ENCODE measurements at regions not wholly inside any gene's neighbourhood (a gene's known extent, or its start where the extent isn't known, plus 50 kb on each side); places are given as distances from the start of the nearest gene placed in this dataset.

GRCh38 chr13:104085611-104086010 lies 1019.4 kb upstream of the SLC10A2 start:
- DNase-seq (ENCODE audit: low spot score) = no peak

- no peak for DNase-seq (ENCODE audit: low spot score)
These were observed 1008.1 kb upstream of the SLC10A2 start for GRCh38 chr13:104074326-104074725.

- no peak for DNase-seq (ENCODE audit: low spot score)
These were observed 1005.6 kb upstream of the SLC10A2 start for GRCh38 chr13:104071806-104072205.

GRCh38 chr13:104065328-104065727 lies 999.1 kb upstream of the SLC10A2 start:
- DNase-seq (ENCODE audit: low spot score) = no peak

GRCh38 chr13:104057861-104058260 lies 991.6 kb upstream of the SLC10A2 start:
- no peak for DNase-seq (ENCODE audit: low spot score)

DNA sequence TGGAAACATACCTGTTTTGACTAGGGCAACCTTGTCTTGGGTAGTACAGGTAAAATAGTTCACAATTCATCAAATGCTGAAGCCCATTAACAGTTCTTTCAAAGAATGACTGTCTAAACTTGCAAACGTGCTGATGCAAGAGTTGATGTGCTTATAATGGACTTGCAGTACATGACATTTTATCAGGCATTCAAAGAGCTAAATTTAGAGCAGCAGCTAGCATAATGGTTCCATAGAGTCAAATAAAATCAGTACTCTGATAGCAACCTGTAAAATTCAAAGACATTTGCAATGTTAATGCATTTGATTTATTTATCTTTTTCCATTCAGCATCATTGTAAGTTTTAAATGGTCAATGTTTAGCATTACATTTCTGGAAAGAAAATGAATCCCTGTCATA lies 979.7 kb upstream of the SLC10A2 start:
- no peak for DNase-seq (ENCODE audit: low spot score)

- DNase-seq (ENCODE audit: low spot score) = peak; percentile 26
These were observed 977.0 kb upstream of the SLC10A2 start for GRCh38 chr13:104043184-104043583.

DNA sequence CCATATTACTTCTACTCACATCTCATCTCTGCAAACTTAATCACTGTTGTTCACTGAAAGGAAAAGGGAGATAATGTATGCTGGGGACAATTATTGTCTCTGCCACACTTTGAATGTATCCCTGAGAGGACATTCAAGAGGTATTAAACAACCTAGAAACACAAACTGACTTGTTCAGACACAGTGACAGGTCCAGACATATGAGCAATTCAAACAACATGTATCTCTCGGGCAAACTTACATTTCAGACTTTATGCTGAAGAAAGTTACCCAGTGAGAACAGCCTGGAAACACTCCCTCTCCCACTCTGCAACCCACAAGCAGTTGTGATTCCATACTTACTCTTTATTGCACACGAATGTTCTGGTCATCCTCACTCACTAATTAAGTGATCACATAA lies 968.7 kb upstream of the SLC10A2 start:
- DNase-seq (ENCODE audit: low spot score) = no peak

GRCh38 chr13:104025303-104025702 lies 959.1 kb upstream of the SLC10A2 start:
- DNase-seq (ENCODE audit: low spot score) = no peak

- no peak for DNase-seq (ENCODE audit: low spot score)
These were observed 958.4 kb upstream of the SLC10A2 start for GRCh38 chr13:104024416-104025170.

DNA sequence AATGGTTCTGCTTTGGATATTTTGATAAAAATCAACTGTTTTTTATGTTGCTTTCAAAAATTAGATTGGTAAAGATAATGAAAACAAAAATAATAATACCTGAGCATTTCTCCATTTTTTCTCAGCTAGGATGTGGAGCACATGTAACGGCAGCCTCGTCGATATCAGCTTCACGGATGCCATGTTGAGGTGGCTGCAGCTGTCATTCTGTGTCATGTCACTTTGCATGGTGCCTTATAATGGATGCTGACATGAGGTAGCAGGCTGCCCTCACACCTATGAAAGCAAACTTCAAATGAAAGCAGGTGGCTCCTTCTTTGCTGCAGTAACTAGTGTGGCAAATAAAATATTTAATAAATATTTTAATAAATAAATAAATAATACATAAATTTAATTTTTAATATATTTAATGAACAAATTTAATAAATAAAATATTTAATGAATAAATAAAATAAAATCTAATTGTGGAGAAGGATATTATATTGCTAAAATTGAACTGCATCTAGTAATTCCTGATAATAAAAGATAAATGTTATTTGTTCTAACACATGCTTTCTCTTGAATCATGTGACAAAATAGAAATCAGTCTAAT lies 955.7 kb upstream of the SLC10A2 start:
- no peak for DNase-seq (ENCODE audit: low spot score)

DNA sequence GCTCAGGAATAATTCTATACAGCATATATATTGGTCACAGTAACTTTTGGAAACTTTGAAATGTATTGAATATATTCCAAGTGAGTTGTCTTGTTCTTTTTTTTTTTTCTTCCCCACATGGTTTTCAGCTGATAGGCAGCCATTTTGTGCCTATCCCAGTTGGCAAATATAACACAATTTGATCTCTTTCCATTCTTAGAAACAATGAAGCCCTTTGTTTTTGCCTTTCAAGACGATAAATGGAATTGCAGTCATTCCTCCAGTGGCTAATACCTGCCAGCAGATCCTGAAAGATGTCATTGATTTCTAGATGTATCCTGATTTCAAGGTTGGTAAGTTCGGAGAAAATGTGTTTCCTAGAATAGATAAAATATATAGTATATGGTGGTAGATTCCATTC lies 951.1 kb upstream of the SLC10A2 start:
- DNase-seq (ENCODE audit: low spot score) = no peak

GRCh38 chr13:104015646-104016396 lies 949.6 kb upstream of the SLC10A2 start:
- DNase-seq (ENCODE audit: low spot score) = no peak

DNA sequence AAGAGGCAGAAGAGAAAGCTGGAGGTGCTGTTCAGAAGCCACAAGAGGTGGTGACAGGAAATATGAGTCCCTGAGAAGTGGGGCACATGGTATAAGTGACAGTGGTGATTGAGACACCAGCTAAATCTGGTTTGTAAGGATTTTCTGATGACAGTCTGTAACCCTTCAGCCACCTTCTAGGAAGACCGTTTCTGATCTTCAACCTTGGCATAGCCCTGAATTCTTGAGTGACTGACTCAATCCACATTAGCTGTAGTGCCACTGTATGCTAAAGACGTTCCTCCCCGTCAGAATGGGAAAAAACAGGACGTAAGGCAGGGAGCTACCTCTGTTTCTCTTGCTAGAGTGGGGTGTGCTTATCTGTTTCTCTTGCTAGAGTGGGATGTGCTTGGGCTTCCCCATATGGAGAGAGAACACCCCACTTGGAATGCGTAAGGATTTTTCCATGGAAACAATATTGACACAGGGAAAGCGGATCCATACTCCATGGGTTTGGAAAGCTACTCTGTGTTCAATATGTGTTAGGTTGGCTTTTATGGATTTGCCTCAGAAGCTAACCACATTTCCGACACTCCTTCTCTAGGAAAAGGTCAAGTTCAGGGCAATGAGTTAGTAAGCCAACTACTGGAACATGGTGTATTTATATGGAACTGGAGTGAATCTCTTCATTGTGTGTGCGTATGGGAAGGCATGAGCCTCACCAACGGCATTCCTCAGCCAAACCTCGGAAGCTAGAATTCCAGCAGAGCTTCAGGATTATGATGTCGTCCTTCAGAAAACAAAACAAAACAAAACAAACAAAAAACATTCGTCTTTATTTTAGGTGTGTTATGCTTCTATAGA lies 948.8 kb upstream of the SLC10A2 start:
- DNase-seq (ENCODE audit: low spot score) = no peak

DNA sequence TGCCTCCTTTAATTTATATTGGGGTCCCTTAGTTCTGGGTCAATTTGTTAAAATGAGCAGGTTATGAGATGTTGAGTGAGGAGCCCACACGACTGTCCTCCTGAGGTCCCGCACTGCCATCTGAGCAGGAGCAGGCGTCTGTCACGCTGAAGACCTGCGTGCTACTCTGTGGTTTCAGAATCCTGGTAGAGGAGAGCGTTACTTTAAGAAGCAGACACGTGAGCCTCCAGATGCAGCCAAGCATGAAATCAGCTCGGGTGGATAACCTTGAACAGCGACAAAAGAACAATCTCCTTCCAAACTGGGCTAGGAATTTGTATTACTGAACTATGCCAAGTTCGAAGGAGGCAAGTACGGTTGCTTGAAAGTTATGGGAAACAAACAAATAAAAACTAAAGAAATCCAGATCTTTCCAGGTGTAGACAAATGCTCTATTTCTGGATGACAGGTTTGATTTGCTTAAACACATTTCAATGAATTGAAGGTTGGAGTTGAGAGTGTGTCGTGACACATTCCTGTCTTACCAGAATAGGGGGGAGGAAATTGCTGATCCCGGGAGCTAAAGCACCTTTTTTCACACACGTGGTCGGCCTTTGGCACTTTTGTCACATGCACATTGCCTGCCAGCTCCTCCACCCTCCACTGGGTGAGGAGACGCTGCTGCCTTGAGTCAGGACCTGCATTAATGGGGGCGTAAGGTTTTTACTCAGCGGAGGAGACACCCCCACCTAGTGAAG lies 945.5 kb upstream of the SLC10A2 start:
- DNase-seq (ENCODE audit: low spot score) = no peak

DNA sequence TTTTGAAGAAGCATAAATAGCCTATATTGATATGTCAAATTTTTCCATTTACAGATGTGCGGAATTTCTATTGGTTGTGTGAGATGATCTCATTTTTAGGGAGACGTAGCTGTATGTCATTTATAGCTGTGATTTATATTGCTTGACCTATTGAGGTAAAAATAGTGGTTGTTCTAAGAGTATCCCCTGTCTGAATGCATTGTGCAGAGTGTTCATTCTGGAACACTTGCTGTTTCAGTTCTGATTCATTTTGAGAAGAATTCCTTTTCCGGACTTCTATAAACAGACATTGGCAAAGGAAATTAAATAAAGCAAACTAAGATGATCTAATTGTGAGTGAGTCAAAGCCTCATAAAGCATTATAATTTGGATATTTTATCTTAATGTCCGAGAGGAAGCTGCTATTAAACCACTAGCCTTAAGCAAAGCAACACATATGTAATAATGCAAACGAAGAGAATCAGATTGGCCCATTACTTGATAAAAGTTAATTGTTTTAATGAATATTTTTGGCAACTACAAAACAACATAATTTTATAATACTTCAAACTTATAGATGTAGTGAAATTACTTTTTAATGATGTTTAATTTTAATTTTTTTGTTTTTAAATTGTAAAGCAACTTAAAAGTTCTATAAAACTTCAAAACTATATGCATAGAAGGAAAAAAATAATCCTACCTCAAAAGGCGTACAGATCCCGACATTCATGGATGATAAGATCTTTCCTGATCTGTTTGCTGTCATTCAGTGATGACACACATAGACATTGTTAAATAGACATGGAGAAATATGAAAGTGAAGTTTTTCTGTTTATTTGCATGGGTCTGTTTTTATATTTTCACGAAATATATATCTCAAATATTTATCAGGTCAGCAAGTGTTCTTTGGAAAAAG lies 942.6 kb upstream of the SLC10A2 start:
- no peak for DNase-seq (ENCODE audit: low spot score)

DNA sequence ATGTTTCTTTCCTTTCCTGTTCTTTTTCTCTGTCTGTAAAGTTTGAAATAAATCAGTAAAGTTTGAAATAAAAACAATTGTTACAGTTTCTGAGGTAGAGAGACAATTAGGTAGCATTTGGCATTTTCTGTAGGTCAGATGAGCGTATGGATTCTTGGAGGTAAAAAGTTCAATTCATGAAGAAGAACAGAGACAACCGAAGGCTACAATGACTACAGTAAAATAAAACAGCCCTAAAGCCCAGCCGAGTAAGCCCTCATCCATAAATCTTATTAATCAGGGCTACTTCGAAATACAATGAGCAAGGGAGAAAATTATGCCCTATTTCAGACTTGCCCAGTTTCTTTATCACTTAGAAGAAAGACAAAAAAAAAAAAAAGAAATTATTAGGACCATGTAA lies 941.9 kb upstream of the SLC10A2 start:
- DNase-seq (ENCODE audit: low spot score) = no peak

DNA sequence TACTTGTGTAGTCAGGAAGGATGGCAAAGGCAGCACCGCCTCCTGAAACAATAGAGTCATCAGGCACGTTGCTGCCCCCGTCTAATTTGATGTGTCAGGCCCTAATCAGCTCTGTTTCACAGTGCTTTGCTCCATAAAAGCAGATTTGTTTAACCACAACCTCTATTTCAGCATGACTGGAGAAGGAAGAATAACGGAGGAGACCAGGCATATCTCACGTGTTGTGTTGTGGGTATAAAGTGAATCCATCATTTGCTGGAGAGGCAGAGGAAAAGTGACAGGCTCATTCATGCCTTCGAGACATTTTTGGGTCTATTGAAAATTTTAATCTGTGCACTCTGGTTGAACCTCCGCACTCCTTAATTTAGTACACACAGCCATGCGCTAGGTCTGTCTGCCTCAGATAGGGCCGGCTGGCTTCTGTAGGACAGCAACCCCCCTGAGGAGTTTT lies 940.4 kb upstream of the SLC10A2 start:
- no peak for DNase-seq (ENCODE audit: low spot score)

GRCh38 chr13:104004572-104004971 lies 938.4 kb upstream of the SLC10A2 start:
- DNase-seq (ENCODE audit: low spot score) = no peak

- DNase-seq (ENCODE audit: low spot score) = no peak
These were observed 936.0 kb upstream of the SLC10A2 start for GRCh38 chr13:104002216-104002615.
